Muscle of leg (tissue), 3 donors: ENCODE measurements at regions not wholly inside any gene's neighbourhood (a gene's known extent, or its start where the extent isn't known, plus 50 kb on each side); places are given as distances from the start of the nearest gene placed in this dataset.
A peak's percentile ranks its signal among the peaks of the same experiment; 100 is the strongest.
"Not testable (repeated sequence)": the region's sequence is repeated elsewhere in the genome, so short reads cannot be mapped to it uniquely, and the experiment has no call there.

Source experiments
- DNase-seq: peaks from one replicate; pipeline ENCODE4 v3.0.0; 2013
- H3K27ac ChIP-seq: one replicate; pipeline ENCODE4 v1.5.1; 2013; ENCODE audit warnings: mild to moderate bottlenecking, low read length, control low read depth
- H3K27me3 ChIP-seq: one replicate; pipeline ENCODE4 v1.6.1; 2013; ENCODE audit warnings: low read length; ENCODE audit not compliant: control insufficient read depth, insufficient read depth
- H3K36me3 ChIP-seq: one replicate; pipeline ENCODE4 v1.6.1; 2013; ENCODE audit warnings: low read length; ENCODE audit not compliant: control insufficient read depth, insufficient read depth
- H3K4me1 ChIP-seq: one replicate; pipeline ENCODE4 v1.6.1; 2013; ENCODE audit warnings: low read length; ENCODE audit not compliant: control insufficient read depth, insufficient read depth
- H3K4me3 ChIP-seq: one replicate; pipeline ENCODE4 v1.5.1; 2013; ENCODE audit warnings: low read length, control low read depth
- H3K9me3 ChIP-seq: replicated peaks from 2 replicates; pipeline ENCODE4 v1.6.1; 2013; ENCODE audit warnings: low read depth, low read length; ENCODE audit not compliant: control insufficient read depth
- WGBS: methylation state at CpG from one replicate; pipeline ENCODE4 v1.1.5; 2013; ENCODE audit warnings: missing lambda C conversion rate; ENCODE audit not compliant: insufficient coverage; 5-methylcytosine and 5-hydroxymethylcytosine counted together

GRCh38 chr12:85457016-85457415, 177.0 kb downstream of the ALX1 start:
- no peak for DNase-seq
- Histone ChIP-seq H3K36me3 (no peaks in the 10 kb centered on the region), H3K4me3 (no peak overlapping the region), H3K27me3 (no peaks in the 10 kb centered on the region), H3K27ac (no peak overlapping the region), H3K4me1 (no peaks in the 10 kb centered on the region), H3K9me3 (no peaks in the 10 kb centered on the region)
- WGBS: no CpG with 5 or more reads among the region's 1 CpG

- no peak overlapping the region for H3K4me3 ChIP-seq
- H3K4me1 ChIP-seq: no peaks in the 10 kb centered on the region
- H3K27ac ChIP-seq: no peak overlapping the region
- H3K9me3 ChIP-seq: no peaks in the 10 kb centered on the region
- WGBS: 95% methylated on average over 4 of the region's 4 CpGs
- no peaks in the 10 kb centered on the region for H3K36me3 ChIP-seq
- DNase-seq: no peak
- H3K27me3 ChIP-seq: no peaks in the 10 kb centered on the region
Observed at GRCh38 chr12:85461127-85461526, 181.1 kb downstream of the ALX1 start.

GRCh38 chr12:85462888-85463287, 182.9 kb downstream of the ALX1 start:
- Histone ChIP-seq H3K4me1 (no peaks in the 10 kb centered on the region), H3K36me3 (no peaks in the 10 kb centered on the region), H3K4me3 (no peak overlapping the region), H3K9me3 (no peaks in the 10 kb centered on the region), H3K27ac (no peak overlapping the region), H3K27me3 (no peaks in the 10 kb centered on the region)
- WGBS: no CpG with 5 or more reads among the region's 4 CpGs
- no peak for DNase-seq

- Histone ChIP-seq H3K27me3 (no peaks in the 10 kb centered on the region), H3K4me1 (no peaks in the 10 kb centered on the region)
Observed at GRCh38 chr12:85466890-85467289, 186.9 kb downstream of the ALX1 start.

GRCh38 chr12:85468356-85469157, 188.5 kb downstream of the ALX1 start:
- peak; percentile 69 for DNase-seq
- Histone ChIP-seq H3K27ac (no peak overlapping the region), H3K4me3 (peak overlapping the region; percentile 31), H3K27me3 (no peaks in the 10 kb centered on the region), H3K4me1 (no peaks in the 10 kb centered on the region), H3K9me3 (no peaks in the 10 kb centered on the region), H3K36me3 (no peaks in the 10 kb centered on the region)
- WGBS: 0% methylated on average over 9 of the region's 15 CpGs

More at GRCh38 chr12:85466890-85467289, 186.9 kb downstream of the ALX1 start:
- no peaks in the 10 kb centered on the region for H3K36me3 ChIP-seq
- no peaks in the 10 kb centered on the region for H3K9me3 ChIP-seq
- H3K4me3 ChIP-seq: no peak overlapping the region
- DNase-seq: no peak
- no peak overlapping the region for H3K27ac ChIP-seq

GRCh38 chr12:85469158-85470086, 189.4 kb downstream of the ALX1 start:
- not testable (repeated sequence) for H3K27me3 ChIP-seq, H3K27ac ChIP-seq, DNase-seq, H3K4me1 ChIP-seq, H3K36me3 ChIP-seq, H3K9me3 ChIP-seq
- peak overlapping the region; percentile 31 for H3K4me3 ChIP-seq
- no CpG with 5 or more reads among the region's 5 CpGs for WGBS

GRCh38 chr12:85475277-85475676, 195.3 kb downstream of the ALX1 start:
- H3K4me1 ChIP-seq, H3K27me3 ChIP-seq, H3K36me3 ChIP-seq, H3K9me3 ChIP-seq, DNase-seq, H3K27ac ChIP-seq, H3K4me3 ChIP-seq: not testable (repeated sequence)
- no CpG with 5 or more reads among the region's 1 CpG for WGBS

- DNase-seq: no peak
- Histone ChIP-seq H3K36me3 (no peaks in the 10 kb centered on the region), H3K9me3 (no peaks in the 10 kb centered on the region), H3K4me3 (no peak overlapping the region), H3K27me3 (no peaks in the 10 kb centered on the region), H3K27ac (no peak overlapping the region), H3K4me1 (no peaks in the 10 kb centered on the region)
Observed at GRCh38 chr12:85476756-85477155, 196.7 kb downstream of the ALX1 start.

- Histone ChIP-seq H3K27ac (no peak overlapping the region), H3K4me3 (no peak overlapping the region), H3K4me1 (no peaks in the 10 kb centered on the region), H3K36me3 (no peaks in the 10 kb centered on the region), H3K9me3 (no peaks in the 10 kb centered on the region), H3K27me3 (no peaks in the 10 kb centered on the region)
- WGBS: 88% methylated on average over 1 of the region's 1 CpG
- DNase-seq: no peak
Observed at GRCh38 chr12:85484387-85484786, 204.4 kb downstream of the ALX1 start.

- Histone ChIP-seq H3K4me1 (no peaks in the 10 kb centered on the region), H3K27ac (no peak overlapping the region), H3K36me3 (no peaks in the 10 kb centered on the region), H3K4me3 (no peak overlapping the region), H3K27me3 (no peaks in the 10 kb centered on the region), H3K9me3 (no peaks in the 10 kb centered on the region)
- WGBS: no CpG with 5 or more reads among the region's 1 CpG
- no peak for DNase-seq
Observed at GRCh38 chr12:85489194-85489593, 209.2 kb downstream of the ALX1 start.
